T-helper 9 cell (primary cell): ENCODE measurements at regions not wholly inside any gene's neighbourhood (a gene's known extent, or its start where the extent isn't known, plus 50 kb on each side); places are given as distances from the start of the nearest gene placed in this dataset.
"Not testable (repeated sequence)": the region's sequence is repeated elsewhere in the genome, so short reads cannot be mapped to it uniquely, and the experiment has no call there.

Experiments used
- DNase-seq: peaks from one replicate; pipeline ENCODE4 v3.0.0-alpha.2; 2020

- DNase-seq, result no peak
These were observed 616.9 kb upstream of the GHITM start for GRCh38 chr10:83522456-83522855.

- no peak for DNase-seq
These were observed 616.4 kb upstream of the GHITM start for GRCh38 chr10:83522881-83523386.

- DNase-seq, result no peak
These were observed 611.4 kb upstream of the GHITM start for GRCh38 chr10:83527934-83528333.

GRCh38 chr10:83533290-83533689 is 606.0 kb upstream of the GHITM start:
- DNase-seq, result no peak

GRCh38 chr10:83536426-83536825 is 602.9 kb upstream of the GHITM start:
- DNase-seq, result no peak

GRCh38 chr10:83538047-83538446 is 601.3 kb upstream of the GHITM start:
- DNase-seq, result no peak

GRCh38 chr10:83539528-83540308 is 599.6 kb upstream of the GHITM start:
- no peak for DNase-seq

- no peak for DNase-seq
These were observed 598.3 kb upstream of the GHITM start for GRCh38 chr10:83541046-83541445.

- no peak for DNase-seq
These were observed 596.4 kb upstream of the GHITM start for GRCh38 chr10:83542774-83543411.

- no peak for DNase-seq
These were observed 595.4 kb upstream of the GHITM start for GRCh38 chr10:83543691-83544462.

- DNase-seq, result no peak
These were observed 593.4 kb upstream of the GHITM start for GRCh38 chr10:83545901-83546391.

- DNase-seq, result not testable (repeated sequence)
These were observed 588.1 kb upstream of the GHITM start for GRCh38 chr10:83551190-83551589.

- no peak for DNase-seq
These were observed 585.9 kb upstream of the GHITM start for GRCh38 chr10:83553366-83553765.

- DNase-seq, result no peak
These were observed 584.0 kb upstream of the GHITM start for GRCh38 chr10:83555264-83555663.

- no peak for DNase-seq
These were observed 576.9 kb upstream of the GHITM start for GRCh38 chr10:83562381-83562780.

- no peak for DNase-seq
These were observed 574.3 kb upstream of the GHITM start for GRCh38 chr10:83564889-83565588.

GRCh38 chr10:83572036-83572435 is 567.3 kb upstream of the GHITM start:
- no peak for DNase-seq

GRCh38 chr10:83574770-83575169 is 564.5 kb upstream of the GHITM start:
- no peak for DNase-seq

GRCh38 chr10:83577421-83577820 is 561.9 kb upstream of the GHITM start:
- no peak for DNase-seq

GRCh38 chr10:83580373-83581012 is 558.8 kb upstream of the GHITM start:
- no peak for DNase-seq

GRCh38 chr10:83582407-83583095 is 556.8 kb upstream of the GHITM start:
- no peak for DNase-seq

- DNase-seq, result no peak
These were observed 553.6 kb upstream of the GHITM start for GRCh38 chr10:83585686-83586085.
